ENCODE measurements at regions not wholly inside any gene's neighbourhood (a gene's known extent, or its start where the extent isn't known, plus 50 kb on each side); places are given as distances from the start of the nearest gene placed in this dataset.
A peak's percentile ranks its signal among the peaks of the same experiment; 100 is the strongest.
"Not testable (repeated sequence)": the region's sequence is repeated elsewhere in the genome, so short reads cannot be mapped to it uniquely, and the experiment has no call there.

DNA sequence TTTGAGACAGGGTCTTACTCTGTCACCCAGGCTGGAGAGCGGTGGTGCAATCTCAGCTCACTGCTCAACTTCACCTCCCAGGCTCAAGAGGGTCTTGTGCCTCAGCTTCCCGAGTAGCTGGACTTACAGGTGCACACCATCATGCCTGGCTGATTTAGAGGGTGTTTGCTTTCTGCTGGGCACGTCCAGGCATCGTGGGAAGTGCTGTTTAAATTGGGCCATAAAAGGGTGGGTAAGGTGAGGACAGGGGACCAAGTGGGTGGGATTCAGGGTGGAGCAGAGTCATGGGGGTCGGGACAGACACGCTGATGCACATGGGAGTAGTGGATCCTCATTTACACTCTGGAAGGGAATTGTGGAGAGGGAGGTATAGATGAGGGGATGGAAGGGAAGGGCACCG lies 69.1 kb downstream of the SPDYE17 start:
- H4K20me1 ChIP-seq (ENCODE audit: insufficient read depth, low read length); H3K4ac ChIP-seq (ENCODE audit: low read depth, low read length); H3K4me3 ChIP-seq (ENCODE audit: insufficient read depth, low read depth, low read length); dilution Hi-C loops (cut with HindIII; ENCODE audit: low sequenced_read_pairs, unreplicated experiment); H3K4me2 ChIP-seq (ENCODE audit: low read depth, low read length); CTCF ChIA-PET; H2BK20ac ChIP-seq (ENCODE audit: low read depth, low read length); H3K9me1 ChIP-seq (ENCODE audit: insufficient read depth, low read length); DNase-seq; H2AK5ac ChIP-seq (ENCODE audit: low read depth, low read length); H3K14ac ChIP-seq (replicated peaks; ENCODE audit: low read depth, low read length); in situ Hi-C loops (cut with MboI; ENCODE audit: low sequenced_read_pairs); H2BK15ac ChIP-seq (ENCODE audit: low read depth, low read length); H3K27me3 ChIP-seq (ENCODE audit: control insufficient read depth, insufficient read depth, low read length); H2BK5ac ChIP-seq (ENCODE audit: low read depth, low read length, poor library complexity, severe bottlenecking); BruUV-seq (replicated peaks); ATAC-seq (ENCODE audit: low read depth); H3K56ac ChIP-seq (ENCODE audit: extremely low read depth, insufficient read depth, low read length); H3K79me1 ChIP-seq (ENCODE audit: low read depth in 1 of 2, low read length in 2 of 2); H4K91ac ChIP-seq (ENCODE audit: insufficient read depth, low read depth, low read length); H3K36me3 ChIP-seq (ENCODE audit: control insufficient read depth, insufficient read depth, low read length); H3K9me3 ChIP-seq (ENCODE audit: control insufficient read depth, insufficient read depth, low read length); H3K18ac ChIP-seq (ENCODE audit: low read depth, low read length); H3K9ac ChIP-seq (ENCODE audit: low read depth, low read length); H3K4me1 ChIP-seq (ENCODE audit: control insufficient read depth, insufficient read depth, low read length); H2AFZ ChIP-seq (replicated peaks; ENCODE audit: low read length, poor library complexity); POLR2A ChIA-PET (ENCODE audit: unreplicated experiment); H4K5ac ChIP-seq (ENCODE audit: low read depth, low read length); H2BK120ac ChIP-seq (ENCODE audit: low read depth, low read length); H3K23ac ChIP-seq (ENCODE audit: low read depth, low read length); intact Hi-C loops (cut with micrococcal nuclease); H3K27ac ChIP-seq (ENCODE audit: insufficient read depth, low read length); H4K8ac ChIP-seq (ENCODE audit: low read depth in 2 of 2, low read length in 2 of 2); H2AK9ac ChIP-seq (replicated peaks; ENCODE audit: low read depth, low read length, poor library complexity): not testable (repeated sequence)
- no CpG with 5 or more reads among the region's 7 CpGs for WGBS, 2 experiments (ENCODE audit: extremely low coverage in 2 of 2, insufficient read length in 1 of 2)

DNA sequence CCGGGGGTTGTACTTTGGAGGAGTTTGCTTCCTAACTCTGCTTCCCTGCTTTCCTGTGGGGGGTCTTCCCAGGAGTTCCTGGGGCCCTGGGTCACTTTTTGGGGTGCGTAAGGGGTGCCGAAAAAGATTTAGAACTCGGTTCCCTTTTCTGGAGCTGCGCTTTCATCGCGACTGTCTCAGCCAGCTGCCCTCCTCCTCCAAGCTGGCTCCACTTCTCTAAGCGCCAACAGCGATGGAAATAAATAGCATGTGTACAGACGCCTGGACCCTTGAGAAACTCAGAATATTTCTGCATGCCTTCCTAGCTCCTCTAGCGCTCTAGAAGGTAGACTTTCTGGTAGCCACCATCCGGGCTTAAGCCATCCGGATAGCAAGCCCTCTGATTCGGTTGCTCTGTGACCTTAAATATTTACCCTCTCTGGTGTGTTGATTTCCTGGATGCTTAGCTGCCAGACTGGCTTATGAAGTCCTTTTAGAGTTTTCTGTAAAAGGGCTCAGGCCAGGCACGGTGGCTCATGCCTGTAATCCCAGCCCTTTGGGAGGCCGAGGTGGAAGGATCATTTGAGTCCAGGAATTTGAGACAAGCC lies 71.7 kb downstream of the SPDYE17 start:
- H2BK15ac ChIP-seq (ENCODE audit: low read depth, low read length); H4K91ac ChIP-seq (ENCODE audit: insufficient read depth, low read depth, low read length); H3K18ac ChIP-seq (ENCODE audit: low read depth, low read length); H3K4me1 ChIP-seq (ENCODE audit: control insufficient read depth, insufficient read depth, low read length); H4K5ac ChIP-seq (ENCODE audit: low read depth, low read length); POLR2A ChIA-PET (ENCODE audit: unreplicated experiment); H3K27ac ChIP-seq (ENCODE audit: insufficient read depth, low read length); H2AFZ ChIP-seq (replicated peaks; ENCODE audit: low read length, poor library complexity); H3K4ac ChIP-seq (ENCODE audit: low read depth, low read length); H4K20me1 ChIP-seq (ENCODE audit: insufficient read depth, low read length); intact Hi-C loops (cut with micrococcal nuclease); H3K23ac ChIP-seq (ENCODE audit: low read depth, low read length); BruUV-seq (replicated peaks); H3K4me3 ChIP-seq (ENCODE audit: insufficient read depth, low read depth, low read length); H3K4me2 ChIP-seq (ENCODE audit: low read depth, low read length); H3K56ac ChIP-seq (ENCODE audit: extremely low read depth, insufficient read depth, low read length); H3K79me1 ChIP-seq (ENCODE audit: low read depth in 1 of 2, low read length in 2 of 2); H2BK20ac ChIP-seq (ENCODE audit: low read depth, low read length); H2AK5ac ChIP-seq (ENCODE audit: low read depth, low read length); H3K9ac ChIP-seq (ENCODE audit: low read depth, low read length); DNase-seq; H3K9me1 ChIP-seq (ENCODE audit: insufficient read depth, low read length); H3K36me3 ChIP-seq (ENCODE audit: control insufficient read depth, insufficient read depth, low read length); H3K14ac ChIP-seq (replicated peaks; ENCODE audit: low read depth, low read length); in situ Hi-C loops (cut with MboI; ENCODE audit: low sequenced_read_pairs); H3K27me3 ChIP-seq (ENCODE audit: control insufficient read depth, insufficient read depth, low read length); H2BK5ac ChIP-seq (ENCODE audit: low read depth, low read length, poor library complexity, severe bottlenecking); H2AK9ac ChIP-seq (replicated peaks; ENCODE audit: low read depth, low read length, poor library complexity); H3K9me3 ChIP-seq (ENCODE audit: control insufficient read depth, insufficient read depth, low read length); H4K8ac ChIP-seq (ENCODE audit: low read depth in 2 of 2, low read length in 2 of 2); CTCF ChIA-PET; H2BK120ac ChIP-seq (ENCODE audit: low read depth, low read length); dilution Hi-C loops (cut with HindIII; ENCODE audit: low sequenced_read_pairs, unreplicated experiment): not testable (repeated sequence)
- no CpG with 5 or more reads among the region's 16 CpGs for WGBS, 2 experiments (ENCODE audit: extremely low coverage in 2 of 2, insufficient read length in 1 of 2)
- ATAC-seq (ENCODE audit: low read depth) = peak; percentile 34

Measured in IMR-90 (cell line).